Right lobe of liver (tissue), 6 donors: ENCODE measurements at regions not wholly inside any gene's neighbourhood (a gene's known extent, or its start where the extent isn't known, plus 50 kb on each side); places are given as distances from the start of the nearest gene placed in this dataset.
"Not testable (repeated sequence)": the region's sequence is repeated elsewhere in the genome, so short reads cannot be mapped to it uniquely, and the experiment has no call there.

ENCODE experiments used
- ATAC-seq, 4 donors: fragments of 200-7000 bp; cut with Tn5 transposase; one replicate each; pipeline ENCODE4 v1.9.1; 2020; ENCODE audit warnings: mild to moderate bottlenecking in 4 of 4, moderate library complexity in 4 of 4
- DNase-seq, 3 donors: peaks; one replicate each; pipeline ENCODE4 v3.0.0-alpha.2; 2020
- H3K27ac ChIP-seq, 3 donors: fragments of 200-600 bp; one replicate each; pipeline ENCODE4 v1.8.0; 2022
- H3K27me3 ChIP-seq, 2 donors: fragments of 200-600 bp; one replicate each; pipeline ENCODE4 v1.8.0; 2022
- H3K36me3 ChIP-seq, 4 donors: fragments of 200-600 bp; sonication (generic) in 1 of 4; one replicate each; pipeline versions ENCODE4 v1.5.1 to v1.8.0; 2017 to 2022; ENCODE audit warnings: control low read depth in 1 of 4
- H3K4me1 ChIP-seq, 4 donors: fragments of 200-600 bp; sonication (generic) in 1 of 4; one replicate each; pipeline versions ENCODE4 v1.5.1 to v1.8.0; 2017 to 2022; ENCODE audit warnings: control low read depth in 1 of 4
- H3K4me3 ChIP-seq, 3 donors: fragments of 200-600 bp; one replicate each; pipeline ENCODE4 v1.8.0; 2022
- H3K9me3 ChIP-seq, 4 donors: fragments of 200-600 bp; sonication (generic) in 1 of 4; one replicate each; pipeline versions ENCODE4 v1.5.1 to v1.8.0; 2017 to 2022; ENCODE audit warnings: control low read depth in 1 of 4
- WGBS: methylation state at CpG from one replicate; pipeline ENCODE4 v1.1.6; 2018; ENCODE audit warnings: low coverage, low lambda C conversion rate; ENCODE audit not compliant: insufficient coverage; ENCODE audit errors: missing lambda C conversion rate; 5-methylcytosine and 5-hydroxymethylcytosine counted together
- intact Hi-C, 2 donors: fragments of 100-400 bp; cut with DNase I; formaldehyde crosslinking; loops; one replicate each; pipeline versions ENCODE4 v1.11.2 to v1.14.1; 2022
- donor health status: DM: no; HTN: yes; CAD: no.
- donor health status: DM: no; HTN: no; CAD: no.
- donor health status: DM: no; HTN: no; CAD: no.
- donor health status: DM: no; HTN: yes; CAD: no.
- donor health status: DM: no; HTN: yes; CAD: no.

DNA sequence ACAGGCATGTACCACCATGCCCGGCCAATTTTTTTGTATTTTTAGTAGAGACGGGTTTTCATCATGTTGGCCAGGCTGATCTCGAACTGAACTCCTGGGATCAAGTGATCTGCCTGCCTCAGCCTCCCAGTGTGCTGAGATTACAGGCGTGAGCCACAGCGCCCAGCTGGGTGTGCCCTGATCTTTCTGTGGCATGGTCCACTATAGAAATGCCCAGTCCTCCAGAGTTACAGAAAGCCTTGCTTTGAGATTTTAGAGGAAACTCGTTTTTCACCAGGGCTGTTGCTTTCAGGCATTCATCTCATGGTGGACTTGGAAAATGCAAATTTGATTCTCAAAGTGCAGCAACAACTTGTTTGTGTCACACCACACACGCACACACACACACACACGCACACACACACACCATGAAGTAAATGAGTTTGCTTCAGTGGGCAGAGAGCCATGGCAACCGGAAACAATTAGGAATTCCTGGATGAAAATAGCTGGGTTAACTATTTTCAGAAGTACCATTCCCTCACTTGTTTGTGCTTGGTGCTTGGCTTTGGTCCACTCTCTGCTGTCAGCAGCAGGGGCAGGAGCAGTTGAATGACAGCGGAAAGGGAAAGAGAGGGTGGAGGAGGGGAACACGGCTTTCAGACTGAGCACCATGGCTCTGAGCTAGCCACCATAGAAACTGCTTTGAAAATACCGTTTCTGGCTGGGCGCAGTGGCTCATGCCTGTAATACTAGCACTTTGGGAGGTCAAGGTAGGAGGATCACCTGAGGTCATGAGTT lies 160.1 kb upstream of the NBPF12 start:
- H3K4me1 ChIP-seq, intact Hi-C loops, H3K4me3 ChIP-seq, H3K36me3 ChIP-seq, DNase-seq, H3K27me3 ChIP-seq, H3K27ac ChIP-seq, H3K9me3 ChIP-seq: not testable (repeated sequence)
- ATAC-seq = peak in 2 of 4 donors; percentile 19 to 45
- 9% methylated on average over 4 of the region's 13 CpGs for WGBS

DNA sequence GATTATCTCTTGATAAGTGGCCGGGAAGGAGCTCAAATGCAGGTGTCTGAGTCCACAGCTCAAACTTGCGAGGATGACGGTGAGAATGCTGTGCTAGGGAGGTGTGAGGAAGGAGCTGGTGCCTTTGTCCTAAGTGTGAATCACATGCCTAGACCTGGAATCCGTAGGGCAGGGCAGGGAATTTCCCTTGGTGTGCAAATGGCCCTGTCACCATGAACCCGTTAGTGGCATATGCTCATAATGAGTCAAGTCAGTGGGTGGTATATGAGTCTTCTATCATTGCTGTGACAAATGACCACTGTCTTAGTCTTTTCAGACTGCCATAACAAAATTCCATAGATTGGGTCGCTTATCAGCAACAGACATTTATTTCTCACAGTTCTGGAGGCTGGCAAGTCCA lies 163.1 kb upstream of the NBPF12 start:
- H3K27me3 ChIP-seq, H3K27ac ChIP-seq, H3K36me3 ChIP-seq, ATAC-seq, H3K4me1 ChIP-seq, H3K4me3 ChIP-seq, intact Hi-C loops, H3K9me3 ChIP-seq, DNase-seq: not testable (repeated sequence)
- WGBS = 20% methylated on average over 1 of the region's 6 CpGs

DNA sequence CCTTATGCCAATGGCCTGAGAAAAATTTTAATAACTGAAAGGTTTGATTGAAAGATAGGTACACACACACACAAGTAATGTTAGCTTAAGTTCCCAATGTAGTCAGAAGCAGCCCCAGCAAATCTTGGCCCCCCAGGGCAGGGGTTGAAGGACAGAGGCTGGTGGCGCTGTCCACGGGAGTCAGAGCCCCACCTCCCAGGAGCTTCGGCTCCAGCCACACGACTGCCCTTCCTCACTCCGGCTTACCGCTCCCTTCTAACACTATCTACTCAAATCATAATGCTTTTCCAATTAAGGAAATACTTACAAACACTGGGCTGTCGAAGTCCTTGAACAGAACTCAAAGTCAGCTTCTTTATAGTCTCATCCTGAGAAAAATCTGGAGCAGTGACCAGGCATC lies 163.9 kb upstream of the NBPF12 start:
- H3K27ac ChIP-seq, H3K36me3 ChIP-seq, intact Hi-C loops, H3K4me3 ChIP-seq, H3K4me1 ChIP-seq, H3K27me3 ChIP-seq, ATAC-seq, H3K9me3 ChIP-seq, DNase-seq: not testable (repeated sequence)
- WGBS = 50% methylated on average over 4 of the region's 7 CpGs

DNA sequence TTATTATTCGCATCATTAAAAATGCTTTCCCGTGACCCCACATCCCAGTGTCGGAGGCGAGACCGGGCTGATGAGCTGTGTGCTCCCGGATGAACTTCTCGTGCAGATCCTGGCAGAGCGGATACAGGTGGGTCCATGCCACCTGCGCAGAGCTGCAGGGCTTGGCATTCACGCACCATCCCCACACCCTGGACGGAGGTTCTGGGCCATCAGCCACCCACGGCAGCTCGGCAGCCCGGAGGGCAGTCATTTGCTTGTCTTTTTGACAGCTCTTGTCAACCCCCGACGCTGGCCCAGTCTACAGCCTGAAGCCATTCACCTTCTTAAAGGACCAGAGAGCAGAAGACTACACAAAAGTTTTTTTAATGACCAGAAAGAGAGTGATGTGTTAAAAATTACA lies 166.7 kb upstream of the NBPF12 start:
- H3K27me3 ChIP-seq, H3K4me1 ChIP-seq, H3K36me3 ChIP-seq, DNase-seq, intact Hi-C loops, H3K27ac ChIP-seq, H3K4me3 ChIP-seq, H3K9me3 ChIP-seq, ATAC-seq: not testable (repeated sequence)
- WGBS = 58% methylated on average over 9 of the region's 16 CpGs

DNA sequence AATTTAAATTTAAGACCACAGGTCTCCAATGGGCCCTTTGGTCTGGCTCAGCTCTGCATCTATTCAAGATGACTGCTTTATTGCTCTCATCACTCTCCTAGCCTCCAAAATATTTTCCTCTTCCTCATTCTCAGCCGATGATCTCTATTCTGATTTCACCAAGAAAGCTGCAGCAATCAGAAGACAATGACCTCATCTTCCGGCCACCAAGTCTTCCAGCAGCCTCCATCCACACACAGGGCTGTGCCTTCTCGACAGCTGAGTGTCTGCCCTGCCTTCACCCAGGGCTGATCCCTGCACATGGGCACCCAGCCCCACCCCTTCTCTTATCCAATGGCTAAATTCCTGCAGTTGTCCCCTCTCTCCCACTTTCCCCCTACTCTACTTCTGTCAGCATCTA lies 167.1 kb upstream of the NBPF12 start:
- H3K9me3 ChIP-seq, ATAC-seq, DNase-seq, H3K27me3 ChIP-seq, H3K36me3 ChIP-seq, H3K4me3 ChIP-seq, H3K27ac ChIP-seq, intact Hi-C loops, H3K4me1 ChIP-seq: not testable (repeated sequence)
- no CpG with 5 or more reads among the region's 3 CpGs for WGBS

DNA sequence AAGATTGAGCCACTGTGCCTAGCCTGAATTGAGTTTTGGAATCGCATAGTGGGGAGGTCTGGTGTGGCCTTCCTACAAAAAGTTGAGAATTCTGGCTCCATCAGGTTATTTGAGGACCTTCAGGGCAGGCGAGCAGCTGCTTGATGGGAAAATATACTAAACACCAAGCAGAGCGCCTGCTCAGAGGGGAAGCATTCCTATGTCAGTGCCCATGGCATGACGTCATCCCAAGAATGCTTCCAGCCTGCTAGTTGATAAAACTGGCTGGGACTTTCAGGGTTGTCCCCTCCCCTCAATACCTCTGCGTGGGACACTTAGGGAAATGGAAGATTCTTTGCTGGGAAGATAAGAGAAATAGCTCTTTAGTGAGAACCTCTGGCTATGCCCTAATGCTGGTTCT lies 174.9 kb upstream of the NBPF12 start:
- WGBS = no CpG with 5 or more reads among the region's 5 CpGs
- H3K4me1 ChIP-seq, H3K36me3 ChIP-seq, intact Hi-C loops, H3K27ac ChIP-seq, H3K27me3 ChIP-seq, ATAC-seq, DNase-seq, H3K4me3 ChIP-seq, H3K9me3 ChIP-seq: not testable (repeated sequence)

DNA sequence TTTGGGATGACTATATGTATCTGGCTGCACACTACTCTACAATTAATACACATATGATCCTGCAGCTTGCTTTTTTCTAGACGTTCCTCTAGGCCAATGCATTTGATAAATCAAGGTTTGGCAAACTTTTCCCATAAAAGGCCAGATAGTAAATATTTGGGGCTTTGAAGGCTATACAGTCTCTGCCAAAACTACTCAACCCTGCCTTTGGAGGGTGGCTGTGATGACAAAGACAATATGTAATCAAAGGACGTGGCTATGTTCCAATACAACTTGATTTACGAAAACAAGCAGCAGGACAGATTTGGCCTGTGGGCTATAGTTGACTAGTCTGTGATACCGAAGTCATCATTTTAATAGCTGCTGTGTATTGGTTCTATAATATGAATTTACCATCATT lies 181.3 kb upstream of the NBPF12 start:
- ATAC-seq, H3K4me1 ChIP-seq, H3K27ac ChIP-seq, H3K36me3 ChIP-seq, H3K27me3 ChIP-seq, DNase-seq, H3K9me3 ChIP-seq, H3K4me3 ChIP-seq, intact Hi-C loops: not testable (repeated sequence)
- 18% methylated on average over 3 of the region's 4 CpGs for WGBS

DNA sequence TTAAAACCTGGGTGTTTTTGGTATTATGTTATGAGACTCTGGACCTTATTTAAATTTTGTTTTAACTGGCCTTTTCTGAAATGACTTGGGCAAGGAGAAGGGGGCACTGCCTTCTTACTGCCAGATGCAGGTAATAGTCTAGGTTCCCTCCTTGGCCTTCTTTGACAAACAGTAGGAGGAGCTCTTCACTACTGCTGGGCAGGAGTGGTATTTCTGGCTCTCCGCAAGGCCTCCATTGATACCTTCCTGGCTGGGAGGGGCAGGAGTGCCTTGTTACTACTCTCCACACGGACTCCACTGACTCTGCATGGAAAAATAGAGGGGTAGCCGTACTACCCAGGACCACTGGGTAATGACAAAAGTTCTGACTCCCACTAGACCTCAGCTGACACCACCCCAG lies 189.4 kb upstream of the NBPF12 start:
- H3K9me3 ChIP-seq, H3K4me3 ChIP-seq, H3K36me3 ChIP-seq, H3K4me1 ChIP-seq, H3K27ac ChIP-seq, H3K27me3 ChIP-seq, DNase-seq, intact Hi-C loops: not testable (repeated sequence)
- ATAC-seq = peak in 2 of 4 donors; percentile 40 to 59
- WGBS = no CpG with 5 or more reads among the region's 3 CpGs

DNA sequence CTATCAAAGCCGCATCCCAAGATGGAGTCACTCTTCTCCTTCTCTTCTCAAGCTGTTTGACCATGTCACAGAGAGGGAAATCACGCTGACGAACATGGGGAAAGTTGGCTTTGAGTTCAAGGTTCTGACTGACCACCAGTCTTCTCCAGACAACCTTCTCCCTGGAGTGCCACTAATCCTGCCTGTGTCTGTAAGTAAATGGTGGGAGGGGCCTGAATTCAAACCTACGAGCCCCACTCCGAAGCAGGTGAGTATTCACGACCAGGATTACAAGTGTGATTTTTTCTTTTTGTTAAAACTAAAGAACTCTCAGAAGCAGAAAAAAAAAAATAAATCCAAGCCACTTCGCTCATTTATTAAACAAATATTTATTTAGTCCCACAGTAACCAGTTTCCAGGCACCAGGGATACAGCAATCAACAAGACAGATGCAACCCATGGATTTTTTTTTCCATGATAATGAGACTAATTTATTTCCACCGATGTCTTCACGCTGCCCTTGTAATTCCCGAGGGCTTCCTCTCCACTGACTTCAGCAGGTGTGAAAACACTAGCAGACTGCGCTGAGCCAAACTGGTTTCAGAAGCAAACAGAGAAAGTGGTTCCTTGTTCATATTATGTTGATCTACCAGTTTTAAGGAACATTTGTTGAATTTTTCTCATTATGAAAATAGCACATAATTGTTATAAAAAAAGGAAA lies 206.0 kb upstream of the NBPF12 start:
- WGBS = 43% methylated on average over 8 of the region's 11 CpGs
- H3K27me3 ChIP-seq, H3K4me1 ChIP-seq, DNase-seq, H3K36me3 ChIP-seq, H3K27ac ChIP-seq, H3K4me3 ChIP-seq, ATAC-seq, intact Hi-C loops, H3K9me3 ChIP-seq: not testable (repeated sequence)

DNA sequence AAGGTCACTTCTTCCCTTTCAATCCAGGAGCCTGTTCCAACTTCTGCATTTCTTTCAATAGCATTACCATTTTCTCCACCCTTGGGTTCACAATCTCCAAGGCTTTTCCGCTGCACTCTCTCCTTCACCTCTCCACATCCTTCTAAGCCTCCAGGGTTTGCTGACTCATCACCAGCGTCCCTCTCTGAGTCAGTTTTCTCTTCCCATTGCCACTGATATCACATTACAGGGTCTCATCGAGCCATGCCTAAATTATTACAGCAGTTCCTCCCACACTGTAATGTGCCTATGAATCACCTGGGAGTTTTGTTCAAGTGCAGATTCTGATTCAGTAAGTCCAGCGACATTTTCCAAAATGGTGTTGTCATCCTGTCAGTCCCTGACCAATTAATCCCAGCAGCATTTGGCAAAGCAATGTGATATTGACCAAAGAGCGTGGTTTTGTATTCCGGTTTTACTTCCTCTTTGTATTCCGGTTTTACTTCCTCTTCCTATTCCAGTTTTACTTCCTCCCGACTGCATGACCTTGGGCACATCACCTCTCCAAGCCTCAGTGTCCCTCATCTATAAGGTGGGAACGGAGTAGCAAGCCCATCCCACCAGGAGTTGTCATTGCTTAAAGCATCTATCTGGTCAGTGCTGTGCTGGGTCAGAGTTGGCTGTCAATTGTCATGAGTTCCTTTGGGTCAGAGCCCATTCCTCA lies 208.3 kb upstream of the NBPF12 start:
- H3K4me1 ChIP-seq, DNase-seq, H3K27ac ChIP-seq, H3K9me3 ChIP-seq, H3K4me3 ChIP-seq, H3K27me3 ChIP-seq, intact Hi-C loops, H3K36me3 ChIP-seq: not testable (repeated sequence)
- WGBS = 53% methylated on average over 4 of the region's 9 CpGs
- peak in 1 of 4 donors; percentile 11 for ATAC-seq

DNA sequence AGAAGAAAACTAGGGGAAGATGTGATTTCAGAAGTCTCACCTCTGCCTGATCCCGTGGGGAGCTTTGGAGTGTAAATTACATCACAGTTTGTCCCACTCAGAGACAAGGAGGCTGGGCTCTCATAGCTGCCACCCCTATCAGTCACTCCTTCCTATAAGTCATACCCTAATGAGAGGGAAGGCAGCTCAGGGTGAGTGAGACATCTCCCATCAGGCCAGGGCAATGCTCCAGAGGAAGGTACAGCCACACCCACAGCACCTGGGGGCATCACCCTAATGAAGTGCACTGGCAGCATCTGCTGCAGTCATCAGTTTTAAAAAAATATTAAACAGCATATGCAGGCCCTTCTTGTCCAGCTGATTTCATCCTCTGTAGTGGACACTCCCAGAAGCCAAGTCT lies 223.1 kb upstream of the NBPF12 start:
- H3K4me3 ChIP-seq, H3K4me1 ChIP-seq, intact Hi-C loops, H3K36me3 ChIP-seq, ATAC-seq, H3K27ac ChIP-seq, H3K9me3 ChIP-seq, DNase-seq, H3K27me3 ChIP-seq: not testable (repeated sequence)
- WGBS = no CpG with 5 or more reads among the region's 1 CpG
